Smooth muscle cell (in vitro differentiated cells): ENCODE measurements at regions not wholly inside any gene's neighbourhood (a gene's known extent, or its start where the extent isn't known, plus 50 kb on each side); places are given as distances from the start of the nearest gene placed in this dataset.
"Not testable (repeated sequence)": the region's sequence is repeated elsewhere in the genome, so short reads cannot be mapped to it uniquely, and the experiment has no call there.

Source experiments
- DNase-seq: peaks from one replicate; lab custom pipeline; 2025; ENCODE audit not compliant: unreplicated experiment; lab: John Stamatoyannopoulos, UW
- H2AFZ ChIP-seq: fragments of 200-600 bp; sonication (generic); 2 replicates; pipeline ENCODE4 v1.6.0; 2016; ENCODE audit warnings: antibody characterized with exemption, low read depth, mild to moderate bottlenecking
- H3F3A ChIP-seq: fragments of 200-600 bp; sonication (generic); 2 replicates; pipeline ENCODE4 v1.6.0; 2017; ENCODE audit warnings: antibody characterized with exemption, low read depth
- H3K27ac ChIP-seq: fragments of 200-600 bp; sonication (generic); 2 replicates; pipeline ENCODE4 v1.5.1; 2016; ENCODE audit warnings: low read depth, mild to moderate bottlenecking
- H3K27me3 ChIP-seq: fragments of 200-600 bp; sonication (generic); 2 replicates; pipeline ENCODE4 v1.6.1; 2016; ENCODE audit warnings: low read depth, mild to moderate bottlenecking
- H3K36me3 ChIP-seq: fragments of 200-600 bp; sonication (generic); 2 replicates; pipeline ENCODE4 v1.5.1; 2016; ENCODE audit warnings: low read depth
- H3K4me1 ChIP-seq: fragments of 200-600 bp; sonication (generic); 2 replicates; pipeline ENCODE4 v1.5.1; 2016; ENCODE audit warnings: low read depth
- H3K4me2 ChIP-seq: fragments of 200-600 bp; sonication (generic); 2 replicates; pipeline ENCODE4 v1.6.0; 2016; ENCODE audit warnings: mild to moderate bottlenecking
- H3K4me3 ChIP-seq: fragments of 200-600 bp; sonication (generic); 2 replicates; pipeline ENCODE4 v1.5.1; 2016; ENCODE audit warnings: mild to moderate bottlenecking
- H3K79me2 ChIP-seq: fragments of 200-600 bp; sonication (generic); 2 replicates; pipeline ENCODE4 v1.6.0; 2016; ENCODE audit warnings: low read depth, mild to moderate bottlenecking
- H3K9ac ChIP-seq: fragments of 200-600 bp; sonication (generic); 2 replicates; pipeline ENCODE4 v1.6.0; 2016; ENCODE audit warnings: low read depth
- H3K9me3 ChIP-seq: fragments of 200-600 bp; sonication (generic); replicated peaks from 2 replicates; pipeline ENCODE4 v1.5.1; 2016; ENCODE audit warnings: low read depth
- H4K20me1 ChIP-seq: fragments of 200-600 bp; sonication (generic); 2 replicates; pipeline ENCODE4 v1.6.0; 2016; ENCODE audit warnings: low read depth
- WGBS: methylation state at CpG from one replicate; pipeline ENCODE4 v1.1.7; 2016; ENCODE audit warnings: low lambda C conversion rate; 5-methylcytosine and 5-hydroxymethylcytosine counted together
- TF ChIP-seq, protein P1 (sequence below): fragments of 200-600 bp; sonication (generic); IDR thresholded peaks from 2 replicates; pipeline ENCODE4 v1.5.1; 2017; ENCODE audit warnings: borderline replicate concordance, mild to moderate bottlenecking, antibody characterized with exemption; ENCODE audit not compliant: insufficient read depth, poor library complexity, severe bottlenecking

DNA sequence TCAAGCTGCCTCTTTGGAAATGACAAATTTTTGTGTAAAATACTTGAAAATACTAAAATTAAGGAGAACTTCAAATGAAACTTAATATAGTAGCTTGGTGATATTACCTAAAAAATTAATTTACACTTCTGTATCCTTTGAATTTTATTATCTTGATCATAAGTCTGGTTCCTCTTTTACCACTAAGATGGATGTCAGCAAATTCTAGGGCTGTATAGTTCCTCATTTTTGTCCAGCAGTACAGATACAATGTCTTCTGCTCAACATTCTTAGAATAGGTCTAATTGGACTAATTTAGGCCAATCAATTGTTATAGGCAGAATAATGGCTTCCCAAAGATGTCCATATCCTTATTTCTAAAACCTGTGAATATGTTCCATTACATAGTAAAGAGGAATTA is 1298.0 kb upstream of the RAG2 start:
- H3K27me3 ChIP-seq, result no peaks in the 10 kb centered on the region

DNA sequence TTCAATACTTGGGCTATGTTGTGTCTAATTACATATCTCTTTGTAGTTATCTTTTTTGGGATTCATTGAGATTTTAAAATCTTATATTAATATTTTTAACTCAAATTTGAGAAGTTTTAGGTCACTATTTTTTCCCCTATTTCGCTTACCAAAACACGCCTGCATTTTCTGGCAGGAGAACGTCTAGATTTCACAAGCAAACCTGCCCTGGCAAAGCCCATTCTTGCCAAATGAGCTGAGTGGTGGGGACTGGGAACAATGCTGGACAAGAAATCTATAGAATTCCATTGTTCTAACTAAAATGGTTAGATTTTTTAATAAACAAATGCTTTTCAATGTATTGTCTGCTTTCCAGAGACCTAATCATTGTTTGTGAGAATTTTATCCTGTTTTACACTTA is 1283.7 kb upstream of the RAG2 start:
- H3K27me3 ChIP-seq, result no peaks in the 10 kb centered on the region
- 87% methylated on average over 3 of the region's 3 CpGs for WGBS
- no peak overlapping the region for H3K27ac ChIP-seq
- H3K4me3 ChIP-seq, result no peak overlapping the region
- no peak overlapping the region for H3K4me2 ChIP-seq
- no peak overlapping the region for H2AFZ ChIP-seq
- H3K4me1 ChIP-seq, result no peaks in the 10 kb centered on the region
- no peak for DNase-seq
- no peaks in the 10 kb centered on the region for H4K20me1 ChIP-seq
- TF ChIP-seq, protein P1, sequence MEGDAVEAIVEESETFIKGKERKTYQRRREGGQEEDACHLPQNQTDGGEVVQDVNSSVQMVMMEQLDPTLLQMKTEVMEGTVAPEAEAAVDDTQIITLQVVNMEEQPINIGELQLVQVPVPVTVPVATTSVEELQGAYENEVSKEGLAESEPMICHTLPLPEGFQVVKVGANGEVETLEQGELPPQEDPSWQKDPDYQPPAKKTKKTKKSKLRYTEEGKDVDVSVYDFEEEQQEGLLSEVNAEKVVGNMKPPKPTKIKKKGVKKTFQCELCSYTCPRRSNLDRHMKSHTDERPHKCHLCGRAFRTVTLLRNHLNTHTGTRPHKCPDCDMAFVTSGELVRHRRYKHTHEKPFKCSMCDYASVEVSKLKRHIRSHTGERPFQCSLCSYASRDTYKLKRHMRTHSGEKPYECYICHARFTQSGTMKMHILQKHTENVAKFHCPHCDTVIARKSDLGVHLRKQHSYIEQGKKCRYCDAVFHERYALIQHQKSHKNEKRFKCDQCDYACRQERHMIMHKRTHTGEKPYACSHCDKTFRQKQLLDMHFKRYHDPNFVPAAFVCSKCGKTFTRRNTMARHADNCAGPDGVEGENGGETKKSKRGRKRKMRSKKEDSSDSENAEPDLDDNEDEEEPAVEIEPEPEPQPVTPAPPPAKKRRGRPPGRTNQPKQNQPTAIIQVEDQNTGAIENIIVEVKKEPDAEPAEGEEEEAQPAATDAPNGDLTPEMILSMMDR, result no peak
- no peaks in the 10 kb centered on the region for H3K36me3 ChIP-seq
- no peak overlapping the region for H3K9ac ChIP-seq
- H3K79me2 ChIP-seq, result no peaks in the 10 kb centered on the region
- no peaks in the 10 kb centered on the region for H3K9me3 ChIP-seq
- no peaks in the 10 kb centered on the region for H3F3A ChIP-seq

More for the DNA sequence above, 1298.0 kb upstream of the RAG2 start:
- Histone ChIP-seq H3K4me2 (no peak overlapping the region), H3K79me2 (no peaks in the 10 kb centered on the region), H3K4me3 (no peak overlapping the region), H3K9ac (no peak overlapping the region), H3F3A (no peaks in the 10 kb centered on the region), H2AFZ (no peak overlapping the region), H3K36me3 (no peaks in the 10 kb centered on the region), H4K20me1 (no peaks in the 10 kb centered on the region), H3K4me1 (no peaks in the 10 kb centered on the region), H3K9me3 (no peaks in the 10 kb centered on the region), H3K27ac (no peak overlapping the region)
- DNase-seq, result no peak
- TF ChIP-seq, protein P1, result no peak

DNA sequence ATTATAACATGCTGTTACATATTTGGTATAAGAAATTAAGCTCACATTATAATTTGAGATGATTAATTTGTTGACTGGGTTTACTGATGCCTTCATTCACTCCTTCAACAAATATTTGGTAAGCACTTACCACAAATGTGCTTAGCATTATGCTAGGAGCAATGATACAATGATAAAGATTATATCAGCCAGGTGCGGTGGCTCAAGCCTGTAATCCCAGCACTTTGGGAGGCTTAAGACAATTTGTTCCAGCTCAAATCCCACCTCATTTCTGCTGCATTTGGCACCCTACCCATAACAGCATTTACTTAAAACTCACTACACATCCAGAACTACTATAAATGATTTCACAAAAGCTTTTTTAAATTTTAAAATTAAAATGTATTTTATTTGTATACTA is 1263.6 kb upstream of the RAG2 start:
- Histone ChIP-seq H3K4me1 (no peaks in the 10 kb centered on the region), H3K9ac (no peak overlapping the region), H3K4me3 (no peak overlapping the region), H4K20me1 (no peaks in the 10 kb centered on the region), H3F3A (no peaks in the 10 kb centered on the region), H3K9me3 (no peaks in the 10 kb centered on the region), H3K27me3 (no peaks in the 10 kb centered on the region), H3K27ac (no peak overlapping the region), H3K79me2 (no peaks in the 10 kb centered on the region), H2AFZ (no peak overlapping the region), H3K36me3 (no peaks in the 10 kb centered on the region), H3K4me2 (no peak overlapping the region)
- no peak for DNase-seq
- WGBS, result 91% methylated on average over 1 of the region's 1 CpG
- TF ChIP-seq, protein P1, result no peak

DNA sequence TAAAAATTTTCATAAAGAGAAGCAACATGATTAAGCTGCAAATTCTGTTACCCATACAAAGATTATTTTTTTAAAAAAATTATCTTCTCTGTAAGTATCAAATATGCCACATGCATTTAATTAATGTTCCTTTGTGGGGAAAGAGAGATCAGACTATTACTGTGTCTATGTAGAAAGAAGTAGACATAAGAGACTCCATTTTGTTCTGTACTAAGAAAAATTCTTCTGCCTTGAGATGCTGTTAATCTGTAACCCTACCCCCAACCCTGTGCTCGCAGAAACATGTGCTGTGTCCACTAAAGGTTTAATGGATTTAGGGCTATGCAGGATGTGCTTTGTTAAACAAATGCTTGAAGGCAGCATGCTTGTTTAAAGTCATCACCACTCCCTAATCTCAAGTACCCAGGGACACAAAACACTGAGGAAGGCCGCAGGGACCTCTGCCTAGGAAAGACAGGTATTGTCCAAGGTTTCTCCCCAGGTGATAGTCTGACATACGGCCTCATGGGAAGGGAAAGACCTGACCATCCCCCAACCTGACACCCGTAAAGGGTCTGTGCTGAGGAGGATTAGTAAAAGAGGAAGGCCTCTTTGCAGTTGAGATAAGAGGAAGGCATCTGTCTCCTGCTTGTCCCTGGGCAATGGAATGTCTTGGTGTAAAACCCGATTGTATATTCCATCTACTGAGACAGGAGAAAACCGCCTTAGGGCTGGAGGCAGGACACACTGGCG is 1260.9 kb upstream of the RAG2 start:
- not testable (repeated sequence) for H2AFZ ChIP-seq, H3K4me3 ChIP-seq, DNase-seq, H3K27ac ChIP-seq, H3K27me3 ChIP-seq, H3K4me1 ChIP-seq, H3K9me3 ChIP-seq, H3K36me3 ChIP-seq, H3K4me2 ChIP-seq, H3K9ac ChIP-seq, H4K20me1 ChIP-seq, H3F3A ChIP-seq, H3K79me2 ChIP-seq
- 22% methylated on average over 7 of the region's 7 CpGs for WGBS
